Esophagus muscularis mucosa (tissue), 4 donors: ENCODE measurements at regions not wholly inside any gene's neighbourhood (a gene's known extent, or its start where the extent isn't known, plus 50 kb on each side); places are given as distances from the start of the nearest gene placed in this dataset.
A peak's percentile ranks its signal among the peaks of the same experiment; 100 is the strongest.

Source experiments
- DNase-seq: peaks from one replicate; pipeline ENCODE4 v3.0.0-alpha.2; 2017; ENCODE audit errors: extremely low spot score
- H3K27ac ChIP-seq, 4 donors: fragments of 200-600 bp; sonication (generic); replicated peaks in 1 of 4; 1 replicate in 3 of 4; 2 replicates in 1 of 4; pipeline ENCODE4 v1.5.1; 2016 to 2019; ENCODE audit warnings: mild to moderate bottlenecking in 1 of 4
- H3K27me3 ChIP-seq, 4 donors: fragments of 200-600 bp; sonication (generic); one replicate each; pipeline versions ENCODE4 v1.5.1 to v1.6.0; 2016 to 2019
- H3K36me3 ChIP-seq, 4 donors: fragments of 200-600 bp; sonication (generic); one replicate each; pipeline ENCODE4 v1.5.1; 2016 to 2019
- H3K4me1 ChIP-seq, 4 donors: fragments of 200-600 bp; sonication (generic); one replicate each; pipeline ENCODE4 v1.5.1; 2016 to 2019
- H3K4me3 ChIP-seq, 4 donors: fragments of 200-600 bp; sonication (generic); 1 replicate in 2 of 4; 2 replicates in 2 of 4; pipeline ENCODE4 v1.5.1; 2016 to 2019; ENCODE audit warnings: mild to moderate bottlenecking in 4 of 4, moderate library complexity in 1 of 4
- H3K9me3 ChIP-seq, 4 donors: fragments of 200-600 bp; sonication (generic); 1 replicate in 3 of 4; 2 replicates in 1 of 4; pipeline ENCODE4 v1.5.1; 2016 to 2019
- EP300 ChIP-seq: sonication (generic); formaldehyde crosslinking; IDR thresholded peaks from one replicate; pipeline ENCODE4 v1.6.1; 2017; ENCODE audit warnings: antibody characterized with exemption
- POLR2A ChIP-seq: fragments of 450-650 bp; IDR thresholded peaks from one replicate; pipeline ENCODE4 v1.6.1; 2017; ENCODE audit warnings: antibody characterized with exemption, moderate library complexity, mild to moderate bottlenecking, low read depth
- POLR2AphosphoS5 ChIP-seq, 2 donors: sonication (generic); formaldehyde crosslinking; IDR thresholded peaks; one replicate each; pipeline ENCODE4 v1.6.1; 2017; ENCODE audit warnings: antibody characterized with exemption in 2 of 2
- WGBS: methylation state at CpG from one replicate; pipeline ENCODE4 v1.1.5; 2018; 5-methylcytosine and 5-hydroxymethylcytosine counted together
- intact Hi-C: fragments of 100-400 bp; cut with DNase I; formaldehyde crosslinking; loops from one replicate; pipeline ENCODE4 v1.15.1; 2023
- TF ChIP-seq, protein P1 (sequence below), 3 experiments: fragments of 200-600 bp in 2 of 3; fragments of 450-650 bp in 1 of 3; sonication (generic) in 2 of 3; IDR thresholded peaks; one replicate each; pipeline ENCODE4 v1.5.1; 2017 to 2019; ENCODE audit warnings: antibody characterized with exemption in 3 of 3, mild to moderate bottlenecking in 2 of 3, moderate library complexity in 1 of 3

DNA sequence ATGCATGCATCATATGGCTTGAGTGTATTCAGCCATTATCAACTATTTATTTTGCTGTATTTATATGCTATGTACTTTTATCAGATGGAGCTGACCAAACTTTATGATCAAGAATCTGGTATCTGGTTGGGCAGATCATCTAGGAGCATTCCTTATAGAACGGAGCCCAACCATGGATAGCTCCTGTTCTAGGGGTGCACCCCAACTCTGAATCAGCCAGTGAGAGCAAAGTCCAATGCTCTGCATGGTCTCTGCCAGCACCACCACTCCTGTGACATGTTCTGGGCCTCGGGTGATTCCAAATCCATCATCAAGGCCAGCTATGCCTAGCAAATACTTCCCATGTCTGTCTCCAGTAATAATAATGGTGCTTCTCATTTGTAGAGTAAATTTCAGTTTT is 517.5 kb downstream of the AGTPBP1 start:
- no peaks in the 10 kb centered on the region for H3K9me3 ChIP-seq
- DNase-seq: peak; percentile 60
- WGBS: 71% methylated on average over 2 of the region's 2 CpGs
- TF ChIP-seq, protein P1, sequence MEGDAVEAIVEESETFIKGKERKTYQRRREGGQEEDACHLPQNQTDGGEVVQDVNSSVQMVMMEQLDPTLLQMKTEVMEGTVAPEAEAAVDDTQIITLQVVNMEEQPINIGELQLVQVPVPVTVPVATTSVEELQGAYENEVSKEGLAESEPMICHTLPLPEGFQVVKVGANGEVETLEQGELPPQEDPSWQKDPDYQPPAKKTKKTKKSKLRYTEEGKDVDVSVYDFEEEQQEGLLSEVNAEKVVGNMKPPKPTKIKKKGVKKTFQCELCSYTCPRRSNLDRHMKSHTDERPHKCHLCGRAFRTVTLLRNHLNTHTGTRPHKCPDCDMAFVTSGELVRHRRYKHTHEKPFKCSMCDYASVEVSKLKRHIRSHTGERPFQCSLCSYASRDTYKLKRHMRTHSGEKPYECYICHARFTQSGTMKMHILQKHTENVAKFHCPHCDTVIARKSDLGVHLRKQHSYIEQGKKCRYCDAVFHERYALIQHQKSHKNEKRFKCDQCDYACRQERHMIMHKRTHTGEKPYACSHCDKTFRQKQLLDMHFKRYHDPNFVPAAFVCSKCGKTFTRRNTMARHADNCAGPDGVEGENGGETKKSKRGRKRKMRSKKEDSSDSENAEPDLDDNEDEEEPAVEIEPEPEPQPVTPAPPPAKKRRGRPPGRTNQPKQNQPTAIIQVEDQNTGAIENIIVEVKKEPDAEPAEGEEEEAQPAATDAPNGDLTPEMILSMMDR (IDR thresholded peaks at IDR 0.05): no peak
- no peak for TF ChIP-seq EP300
- no peak for TF ChIP-seq POLR2AphosphoS5 (IDR thresholded peaks at IDR 0.05)
- TF ChIP-seq POLR2A: no peak
- intact Hi-C loops: no loop called here
- H3K27ac ChIP-seq: no peak overlapping the region
- no peaks in the 10 kb centered on the region for H3K36me3 ChIP-seq
- no peak overlapping the region for H3K4me3 ChIP-seq
- no peaks in the 10 kb centered on the region for H3K27me3 ChIP-seq
- H3K4me1 ChIP-seq: no peaks in the 10 kb centered on the region

DNA sequence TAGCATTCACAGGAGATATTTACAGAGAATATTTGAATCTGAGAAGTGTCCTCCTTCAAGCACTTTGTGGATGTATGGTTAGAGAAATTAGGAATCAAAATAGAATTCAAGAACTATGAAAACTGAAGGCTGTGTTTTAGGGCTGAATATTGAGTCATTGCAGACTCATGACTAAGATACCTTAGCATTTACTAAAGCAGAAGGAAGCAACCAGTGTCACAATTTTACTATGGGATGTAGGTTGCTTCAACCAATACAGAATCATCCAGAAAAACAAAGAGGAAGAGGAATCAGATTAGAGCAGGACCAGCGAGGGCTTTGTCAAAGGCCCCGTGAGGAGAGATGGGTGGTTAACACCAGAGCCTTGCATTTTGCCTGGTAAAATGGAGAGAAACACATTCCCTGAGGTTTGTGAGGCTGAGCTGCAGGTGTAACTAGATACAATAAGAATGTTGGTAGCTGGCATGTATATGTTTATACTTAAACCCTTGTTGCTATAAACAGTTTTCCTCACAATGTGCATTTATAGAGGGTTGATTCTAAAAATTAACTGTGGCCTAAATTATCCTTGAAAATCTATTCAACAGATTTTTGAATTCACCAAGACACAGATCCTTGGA is 518.1 kb downstream of the AGTPBP1 start:
- 95% methylated on average over 2 of the region's 2 CpGs for WGBS

GRCh38 chr9:85216601-85217000 is 525.2 kb downstream of the AGTPBP1 start:
- Histone ChIP-seq H3K9me3 (no peaks in the 10 kb centered on the region), H3K27ac (no peak overlapping the region), H3K4me3 (no peak overlapping the region), H3K36me3 (no peaks in the 10 kb centered on the region), H3K4me1 (no peaks in the 10 kb centered on the region), H3K27me3 (no peaks in the 10 kb centered on the region)
- intact Hi-C loops: no loop called here
- TF ChIP-seq POLR2AphosphoS5 (IDR thresholded peaks at IDR 0.05) (no peak), POLR2A (no peak), EP300 (no peak)
- TF ChIP-seq, protein P1 (IDR thresholded peaks at IDR 0.05): no peak
- DNase-seq: peak; percentile 64
- WGBS: 69% methylated on average over 6 of the region's 6 CpGs

More for the DNA sequence above, 518.1 kb downstream of the AGTPBP1 start:
- H3K4me3 ChIP-seq: no peak overlapping the region
- TF ChIP-seq EP300: no peak
- TF ChIP-seq, protein P1 (IDR thresholded peaks at IDR 0.05): no peak
- no peaks in the 10 kb centered on the region for H3K9me3 ChIP-seq
- no peak for DNase-seq
- intact Hi-C loops: no loop called here
- no peaks in the 10 kb centered on the region for H3K36me3 ChIP-seq
- H3K27ac ChIP-seq: no peak overlapping the region
- no peaks in the 10 kb centered on the region for H3K4me1 ChIP-seq
- H3K27me3 ChIP-seq: no peaks in the 10 kb centered on the region

- TF ChIP-seq POLR2A (no peak), POLR2AphosphoS5 (IDR thresholded peaks at IDR 0.05) (no peak), EP300 (no peak)
- TF ChIP-seq, protein P1 (IDR thresholded peaks at IDR 0.05): no peak
- no peaks in the 10 kb centered on the region for H3K36me3 ChIP-seq
- no peaks in the 10 kb centered on the region for H3K4me1 ChIP-seq
- no peaks in the 10 kb centered on the region for H3K9me3 ChIP-seq
- no peak overlapping the region for H3K27ac ChIP-seq
- no peak for DNase-seq
- H3K4me3 ChIP-seq: no peak overlapping the region
- H3K27me3 ChIP-seq: no peaks in the 10 kb centered on the region
- intact Hi-C loops: no loop called here
Measured at GRCh38 chr9:85215961-85216360, 525.8 kb downstream of the AGTPBP1 start.

DNA sequence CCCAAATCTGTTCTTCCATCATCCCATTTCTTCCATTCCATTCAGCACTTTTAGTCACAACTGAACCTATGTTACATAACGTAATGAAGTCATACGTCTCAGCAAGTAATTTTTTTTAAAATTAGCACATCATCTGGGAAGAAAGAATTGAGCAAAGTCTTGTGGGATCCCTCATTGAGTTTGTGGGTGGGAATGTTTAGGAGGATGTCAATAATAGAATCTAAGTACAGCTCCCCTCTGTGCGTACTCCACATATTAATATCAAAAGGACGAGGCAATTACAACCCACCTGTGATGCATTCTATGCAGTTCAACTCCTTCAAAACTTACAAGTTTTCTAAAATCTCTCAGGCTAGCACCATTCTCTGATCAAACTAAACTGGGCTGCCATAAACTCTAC is 526.3 kb downstream of the AGTPBP1 start:
- Histone ChIP-seq H3K27me3 (no peaks in the 10 kb centered on the region), H3K36me3 (no peaks in the 10 kb centered on the region), H3K4me1 (no peaks in the 10 kb centered on the region), H3K9me3 (no peaks in the 10 kb centered on the region), H3K27ac (no peak overlapping the region), H3K4me3 (no peak overlapping the region)
- DNase-seq: no peak
- intact Hi-C loops: no loop called here
- 83% methylated on average over 4 of the region's 4 CpGs for WGBS
- no peak for TF ChIP-seq POLR2AphosphoS5 (IDR thresholded peaks at IDR 0.05)
- TF ChIP-seq, protein P1 (IDR thresholded peaks at IDR 0.05): no peak
- TF ChIP-seq EP300: no peak
- no peak for TF ChIP-seq POLR2A
